BJ (cell line): ENCODE measurements at regions not wholly inside any gene's neighbourhood (a gene's known extent, or its start where the extent isn't known, plus 50 kb on each side); places are given as distances from the start of the nearest gene placed in this dataset.

ENCODE experiments used
- CTCF ChIA-PET: fragments of 350-600 bp; formaldehyde crosslinking; extraction: SDS; loops from one replicate; lab custom pipeline; 2021; ENCODE audit warnings: antibody characterized with exemption, inconsistent platforms; lab: Yijun Ruan, JAX
- POLR2A ChIA-PET: fragments of 300-600 bp; sonication (Branson Sonifier 250); formaldehyde crosslinking; extraction: SDS; loops from one replicate; lab custom pipeline; 2021; ENCODE audit warnings: antibody characterized with exemption; lab: Charles Lee
- DNase-seq: peaks from one replicate; pipeline ENCODE4 v3.0.0-alpha.2; 2011; ENCODE audit warnings: low read depth
- H3K27me3 ChIP-seq: 2 replicates; pipeline ENCODE4 v1.6.0; 2011; ENCODE audit warnings: low read length; ENCODE audit not compliant: control insufficient read depth, insufficient read depth
- H3K36me3 ChIP-seq: 2 replicates; pipeline ENCODE4 v1.5.1; 2011; ENCODE audit warnings: low read length; ENCODE audit not compliant: control insufficient read depth, insufficient read depth
- H3K4me3 ChIP-seq: 2 replicates; pipeline ENCODE4 v1.5.1; 2011; ENCODE audit warnings: low read depth, mild to moderate bottlenecking, control low read depth, low read length
- TF ChIP-seq, protein P1 (sequence below): IDR thresholded peaks from 2 replicates; pipeline ENCODE4 v1.5.1; 2011; ENCODE audit warnings: low read depth, mild to moderate bottlenecking, control low read depth, inconsistent platforms, low read length, moderate library complexity; ENCODE audit not compliant: insufficient read depth

DNA sequence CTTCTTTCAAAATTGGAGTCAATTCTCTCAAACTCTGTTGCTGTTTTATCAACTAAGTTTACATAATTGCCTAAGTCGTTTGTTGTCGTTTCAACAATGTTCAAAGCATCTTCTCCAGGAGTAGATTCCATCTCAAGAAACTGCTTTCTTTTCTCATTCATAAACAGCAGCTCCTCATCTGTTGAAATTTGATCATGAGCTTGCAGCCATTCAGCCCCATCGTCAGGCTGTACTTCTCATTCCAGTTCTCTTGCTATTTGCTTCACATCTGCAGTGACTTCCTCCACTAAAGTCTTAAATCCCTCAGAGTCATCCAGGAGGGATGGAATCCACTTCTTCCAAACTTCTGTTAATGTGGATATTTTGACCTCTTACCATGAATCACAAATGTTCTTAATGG is 230.6 kb downstream of the IRF8 start:
- peaks cover 14% of the 10 kb centered on the region for H3K27me3 ChIP-seq
- H3K4me3 ChIP-seq: no peak overlapping the region
- POLR2A ChIA-PET: no interaction called here
- CTCF ChIA-PET: interaction anchor here (1.6 kb wide), 1 partner anchor 18 kb away, joined by 3 read pairs; no protein-coding TSS in a partner anchor
- no peak for DNase-seq
- TF ChIP-seq, protein P1, sequence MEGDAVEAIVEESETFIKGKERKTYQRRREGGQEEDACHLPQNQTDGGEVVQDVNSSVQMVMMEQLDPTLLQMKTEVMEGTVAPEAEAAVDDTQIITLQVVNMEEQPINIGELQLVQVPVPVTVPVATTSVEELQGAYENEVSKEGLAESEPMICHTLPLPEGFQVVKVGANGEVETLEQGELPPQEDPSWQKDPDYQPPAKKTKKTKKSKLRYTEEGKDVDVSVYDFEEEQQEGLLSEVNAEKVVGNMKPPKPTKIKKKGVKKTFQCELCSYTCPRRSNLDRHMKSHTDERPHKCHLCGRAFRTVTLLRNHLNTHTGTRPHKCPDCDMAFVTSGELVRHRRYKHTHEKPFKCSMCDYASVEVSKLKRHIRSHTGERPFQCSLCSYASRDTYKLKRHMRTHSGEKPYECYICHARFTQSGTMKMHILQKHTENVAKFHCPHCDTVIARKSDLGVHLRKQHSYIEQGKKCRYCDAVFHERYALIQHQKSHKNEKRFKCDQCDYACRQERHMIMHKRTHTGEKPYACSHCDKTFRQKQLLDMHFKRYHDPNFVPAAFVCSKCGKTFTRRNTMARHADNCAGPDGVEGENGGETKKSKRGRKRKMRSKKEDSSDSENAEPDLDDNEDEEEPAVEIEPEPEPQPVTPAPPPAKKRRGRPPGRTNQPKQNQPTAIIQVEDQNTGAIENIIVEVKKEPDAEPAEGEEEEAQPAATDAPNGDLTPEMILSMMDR: no peak
- no peaks in the 10 kb centered on the region for H3K36me3 ChIP-seq

DNA sequence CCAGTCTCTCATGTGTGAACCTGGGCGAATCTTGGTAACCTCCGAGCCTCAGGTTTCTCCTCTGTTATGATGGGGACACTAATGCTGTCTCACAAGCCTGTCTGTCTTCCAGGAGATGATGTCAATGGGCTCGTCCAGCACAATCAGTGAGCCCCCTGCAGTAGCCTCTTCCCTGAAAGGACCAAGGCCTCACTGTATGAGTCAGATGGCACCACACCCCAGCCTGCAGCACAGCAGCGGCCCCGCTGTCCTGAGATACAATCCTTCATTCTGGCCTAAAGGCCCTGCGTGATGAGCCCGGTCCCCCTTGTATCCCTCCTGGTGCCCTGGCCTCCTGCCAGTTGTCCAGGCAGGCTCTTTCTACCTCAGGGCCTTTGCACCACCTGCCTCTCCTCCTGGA is 234.4 kb downstream of the IRF8 start:
- ChIA-PET CTCF (no interaction called here), POLR2A (no interaction called here)
- no peak for DNase-seq
- no peak overlapping the region for H3K4me3 ChIP-seq
- no peaks in the 10 kb centered on the region for H3K36me3 ChIP-seq
- peaks cover 24% of the 10 kb centered on the region for H3K27me3 ChIP-seq
- TF ChIP-seq, protein P1: no peak

DNA sequence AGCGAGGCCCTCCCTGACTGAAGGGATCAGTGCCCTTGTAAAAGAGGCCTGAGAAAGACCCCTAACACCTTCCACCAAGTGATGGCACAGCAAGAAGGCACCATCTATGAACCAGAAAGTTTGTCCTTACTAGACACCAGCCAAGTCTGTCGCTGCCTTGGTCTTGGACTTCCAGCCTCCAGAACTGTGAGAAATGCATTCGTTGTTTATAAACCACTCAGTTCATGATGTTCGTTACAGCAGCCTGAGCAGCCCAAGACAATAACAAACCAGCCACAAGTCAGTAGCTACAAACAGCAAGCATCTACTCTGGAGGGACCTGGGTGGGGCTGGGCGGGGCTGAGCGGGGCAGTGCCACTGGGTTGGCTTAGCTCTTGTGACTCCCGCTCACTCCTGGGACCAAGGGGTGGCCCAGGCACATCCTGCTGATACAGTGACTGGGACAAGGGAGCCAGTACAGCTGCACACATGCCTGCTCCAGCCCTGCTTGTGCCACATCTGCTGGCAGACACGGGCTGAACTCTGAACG is 234.9 kb downstream of the IRF8 start:
- Histone ChIP-seq H3K27me3 (peaks cover 22% of the 10 kb centered on the region), H3K36me3 (no peaks in the 10 kb centered on the region), H3K4me3 (no peak overlapping the region)
- TF ChIP-seq, protein P1: no peak
- ChIA-PET CTCF (no interaction called here), POLR2A (no interaction called here)
- DNase-seq: no peak

DNA sequence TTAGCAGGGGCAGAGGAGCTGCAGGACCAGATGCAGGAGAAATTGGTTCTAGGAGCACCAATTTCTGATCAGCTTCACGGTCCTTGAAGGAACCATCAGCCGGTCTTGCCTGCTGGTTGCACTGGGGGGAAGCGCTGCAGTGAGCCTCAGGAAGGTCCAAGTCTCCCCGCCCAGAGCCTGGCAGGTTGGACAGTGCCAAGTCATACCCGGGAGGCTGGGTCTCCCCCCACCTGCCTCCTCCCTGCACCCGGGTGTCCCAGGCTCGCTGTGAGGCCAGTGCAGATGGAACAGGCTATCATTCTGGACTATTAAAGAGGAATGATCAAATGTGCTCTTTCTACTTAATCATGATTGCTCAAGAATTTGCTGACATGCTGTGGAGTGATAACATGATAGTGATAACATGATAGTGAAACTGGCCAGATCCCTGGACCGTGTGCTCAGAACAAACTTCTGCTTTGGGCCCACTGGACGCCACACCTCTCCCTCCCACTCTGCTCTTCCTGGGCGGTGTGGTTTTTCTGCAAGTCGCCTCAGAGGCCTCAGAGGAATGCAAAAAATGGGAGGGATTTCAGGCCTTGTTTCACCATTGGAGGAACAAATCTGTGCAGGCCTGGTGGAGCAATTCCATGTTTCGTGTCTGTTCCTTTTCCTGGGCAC is 236.0 kb downstream of the IRF8 start:
- TF ChIP-seq, protein P1: no peak
- Histone ChIP-seq H3K4me3 (no peak overlapping the region), H3K27me3 (peaks cover 23% of the 10 kb centered on the region), H3K36me3 (no peaks in the 10 kb centered on the region)
- ChIA-PET CTCF (no interaction called here), POLR2A (no interaction called here)
- no peak for DNase-seq

DNA sequence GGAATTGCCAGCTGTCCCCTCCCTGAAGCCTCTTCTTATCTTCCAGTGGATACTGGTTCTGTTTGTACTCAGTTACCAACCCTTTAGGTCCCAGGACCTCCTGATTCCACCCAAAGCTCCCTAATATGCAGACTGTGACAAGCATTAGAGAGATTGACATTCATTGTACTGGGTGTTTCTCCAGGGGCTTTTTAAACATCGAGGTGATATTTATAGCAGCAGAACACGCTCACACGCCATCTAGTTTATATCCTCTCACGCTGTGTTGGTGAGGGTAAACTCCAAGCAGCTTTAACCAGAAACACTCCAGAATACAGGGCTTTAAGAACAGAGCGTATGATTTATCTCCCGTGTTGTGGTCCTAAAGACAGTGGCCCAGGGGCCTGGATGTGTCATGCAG is 238.4 kb downstream of the IRF8 start:
- peaks cover 18% of the 10 kb centered on the region for H3K27me3 ChIP-seq
- CTCF ChIA-PET: no interaction called here
- POLR2A ChIA-PET: no interaction called here

More for the DNA sequence above, 238.4 kb downstream of the IRF8 start:
- no peak for DNase-seq
- TF ChIP-seq, protein P1: no peak
- no peak overlapping the region for H3K4me3 ChIP-seq
- no peaks in the 10 kb centered on the region for H3K36me3 ChIP-seq
